ENCODE measurements at regions not wholly inside any gene's neighbourhood (a gene's known extent, or its start where the extent isn't known, plus 50 kb on each side); places are given as distances from the start of the nearest gene placed in this dataset.

DNA sequence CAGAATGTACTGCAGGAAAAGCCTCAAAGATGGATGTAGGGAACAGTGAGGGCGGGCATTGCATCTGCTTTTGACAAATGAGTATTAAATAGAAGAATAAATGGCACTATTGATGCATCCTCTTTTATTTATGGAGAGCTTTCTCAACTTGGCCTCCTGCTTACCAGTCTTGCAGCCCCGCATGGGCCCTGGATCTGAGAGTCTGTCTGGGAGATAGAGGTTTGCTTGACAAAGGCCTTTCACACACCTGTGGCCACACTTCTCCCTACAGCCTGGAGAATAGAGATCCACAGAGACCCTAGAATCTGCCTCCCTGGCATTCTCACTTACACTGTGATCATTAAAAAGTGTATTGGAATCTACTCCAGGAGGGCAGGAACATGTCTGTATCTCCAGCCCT lies 203.8 kb upstream of the CDH4 start:
- CTCF ChIA-PET, result no interaction called here
- POLR2A ChIA-PET, result no interaction called here
- no peaks in the 10 kb centered on the region for H3K27me3 ChIP-seq (ENCODE audit: control insufficient read depth, insufficient read depth, low read length)
- TF ChIP-seq, protein P1, sequence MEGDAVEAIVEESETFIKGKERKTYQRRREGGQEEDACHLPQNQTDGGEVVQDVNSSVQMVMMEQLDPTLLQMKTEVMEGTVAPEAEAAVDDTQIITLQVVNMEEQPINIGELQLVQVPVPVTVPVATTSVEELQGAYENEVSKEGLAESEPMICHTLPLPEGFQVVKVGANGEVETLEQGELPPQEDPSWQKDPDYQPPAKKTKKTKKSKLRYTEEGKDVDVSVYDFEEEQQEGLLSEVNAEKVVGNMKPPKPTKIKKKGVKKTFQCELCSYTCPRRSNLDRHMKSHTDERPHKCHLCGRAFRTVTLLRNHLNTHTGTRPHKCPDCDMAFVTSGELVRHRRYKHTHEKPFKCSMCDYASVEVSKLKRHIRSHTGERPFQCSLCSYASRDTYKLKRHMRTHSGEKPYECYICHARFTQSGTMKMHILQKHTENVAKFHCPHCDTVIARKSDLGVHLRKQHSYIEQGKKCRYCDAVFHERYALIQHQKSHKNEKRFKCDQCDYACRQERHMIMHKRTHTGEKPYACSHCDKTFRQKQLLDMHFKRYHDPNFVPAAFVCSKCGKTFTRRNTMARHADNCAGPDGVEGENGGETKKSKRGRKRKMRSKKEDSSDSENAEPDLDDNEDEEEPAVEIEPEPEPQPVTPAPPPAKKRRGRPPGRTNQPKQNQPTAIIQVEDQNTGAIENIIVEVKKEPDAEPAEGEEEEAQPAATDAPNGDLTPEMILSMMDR (IDR thresholded peaks at IDR 0.05; ENCODE audit: insufficient read depth, low read depth, low read length), result no peak
- H3K4me3 ChIP-seq (ENCODE audit: low read depth, low read length), result no peak overlapping the region
- DNase-seq (ENCODE audit: low read depth), result no peak
- H3K36me3 ChIP-seq (ENCODE audit: control insufficient read depth, insufficient read depth, low read length), result no peaks in the 10 kb centered on the region

DNA sequence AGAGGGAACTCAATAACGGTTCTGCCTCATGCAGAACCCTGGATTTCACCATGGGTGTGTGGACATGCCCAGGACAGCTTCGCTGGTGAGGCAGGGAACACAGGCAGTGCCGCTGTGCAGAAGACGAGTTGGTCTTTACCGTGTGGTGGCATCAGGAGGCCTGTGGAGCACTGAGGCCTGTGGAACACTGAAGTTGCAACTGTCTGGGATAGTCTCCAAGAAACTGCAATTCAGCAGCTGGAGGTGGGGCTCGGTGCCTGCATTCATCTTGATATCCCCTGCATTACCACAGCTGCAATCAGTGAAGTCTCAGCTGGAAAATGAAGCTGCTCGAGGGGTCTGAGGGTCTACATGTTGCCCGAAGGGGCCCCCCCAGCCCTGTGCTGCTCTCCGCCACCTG lies 202.4 kb upstream of the CDH4 start:
- TF ChIP-seq, protein P1 (IDR thresholded peaks at IDR 0.05; ENCODE audit: insufficient read depth, low read depth, low read length), result no peak
- H3K27me3 ChIP-seq (ENCODE audit: control insufficient read depth, insufficient read depth, low read length), result no peaks in the 10 kb centered on the region
- H3K36me3 ChIP-seq (ENCODE audit: control insufficient read depth, insufficient read depth, low read length), result no peaks in the 10 kb centered on the region
- ChIA-PET CTCF (interaction anchor here (0.6 kb wide), 1 partner anchor 704 kb away, joined by 3 read pairs; no protein-coding TSS in a partner anchor), POLR2A (no interaction called here)
- no peak overlapping the region for H3K4me3 ChIP-seq (ENCODE audit: low read depth, low read length)
- DNase-seq (ENCODE audit: low read depth), result no peak

DNA sequence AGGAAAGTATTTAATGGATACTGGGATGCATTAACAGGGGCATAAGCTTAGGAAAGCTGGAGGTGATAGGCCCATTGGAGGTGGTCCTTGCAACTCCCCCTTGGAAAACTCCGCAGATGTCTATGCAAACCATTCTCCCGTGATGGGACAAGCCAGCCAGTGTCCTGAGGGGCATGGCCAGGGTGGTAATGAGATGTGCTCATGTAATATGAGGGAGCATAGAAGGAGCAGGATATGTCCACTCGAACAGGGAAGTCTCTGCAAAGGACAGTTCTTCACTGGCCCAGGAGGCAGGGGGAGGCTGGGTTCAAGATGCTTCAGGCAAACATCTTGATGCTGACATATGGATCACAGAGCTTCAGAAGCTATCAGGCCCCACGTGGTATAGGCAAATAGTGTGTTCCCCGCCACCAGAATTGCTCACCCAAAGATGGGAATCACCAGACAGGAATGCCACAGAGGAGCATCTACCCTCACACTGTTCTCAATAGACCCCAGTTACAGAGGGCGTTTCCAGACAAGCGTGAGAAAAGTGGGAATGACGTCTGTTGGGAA lies 201.6 kb upstream of the CDH4 start:
- CTCF ChIA-PET, result no interaction called here
- no peak for DNase-seq (ENCODE audit: low read depth)
- POLR2A ChIA-PET, result no interaction called here

DNA sequence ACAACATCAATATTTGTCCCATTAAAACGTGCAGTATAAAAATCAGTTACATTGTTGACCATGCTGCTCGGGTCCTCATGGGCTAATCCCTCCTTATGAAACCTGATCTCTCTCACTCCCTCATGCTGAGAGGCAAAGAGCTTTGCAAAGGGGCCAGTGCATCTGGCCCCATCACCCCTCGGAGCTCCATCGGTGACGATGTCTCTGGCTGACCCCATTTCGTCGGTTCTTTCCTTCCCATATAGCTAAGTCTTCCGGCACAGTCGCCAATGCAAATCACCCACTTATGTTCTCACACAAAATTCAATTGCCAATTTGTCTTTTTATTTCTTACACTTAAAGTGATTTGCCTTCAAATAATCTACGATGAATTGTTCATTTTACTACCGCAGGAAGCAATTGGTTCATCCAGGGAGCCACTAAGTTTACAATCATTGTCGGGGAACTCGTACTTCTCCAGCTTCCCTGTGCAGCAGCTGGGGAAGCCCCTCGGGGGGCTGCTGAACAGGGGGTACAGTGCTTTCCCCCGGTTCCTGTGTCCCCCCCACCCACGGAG lies 199.8 kb upstream of the CDH4 start:
- H3K36me3 ChIP-seq (ENCODE audit: control insufficient read depth, insufficient read depth, low read length), result no peaks in the 10 kb centered on the region
- DNase-seq (ENCODE audit: low read depth), result no peak
- TF ChIP-seq, protein P1 (IDR thresholded peaks at IDR 0.05; ENCODE audit: insufficient read depth, low read depth, low read length), result no peak
- H3K27me3 ChIP-seq (ENCODE audit: control insufficient read depth, insufficient read depth, low read length), result no peaks in the 10 kb centered on the region
- CTCF ChIA-PET, result no interaction called here
- no peak overlapping the region for H3K4me3 ChIP-seq (ENCODE audit: low read depth, low read length)
- POLR2A ChIA-PET, result no interaction called here

More for the DNA sequence above, 201.6 kb upstream of the CDH4 start:
- TF ChIP-seq, protein P1 (IDR thresholded peaks at IDR 0.05; ENCODE audit: insufficient read depth, low read depth, low read length), result no peak
- H3K27me3 ChIP-seq (ENCODE audit: control insufficient read depth, insufficient read depth, low read length), result no peaks in the 10 kb centered on the region
- H3K36me3 ChIP-seq (ENCODE audit: control insufficient read depth, insufficient read depth, low read length), result no peaks in the 10 kb centered on the region
- H3K4me3 ChIP-seq (ENCODE audit: low read depth, low read length), result no peak overlapping the region

DNA sequence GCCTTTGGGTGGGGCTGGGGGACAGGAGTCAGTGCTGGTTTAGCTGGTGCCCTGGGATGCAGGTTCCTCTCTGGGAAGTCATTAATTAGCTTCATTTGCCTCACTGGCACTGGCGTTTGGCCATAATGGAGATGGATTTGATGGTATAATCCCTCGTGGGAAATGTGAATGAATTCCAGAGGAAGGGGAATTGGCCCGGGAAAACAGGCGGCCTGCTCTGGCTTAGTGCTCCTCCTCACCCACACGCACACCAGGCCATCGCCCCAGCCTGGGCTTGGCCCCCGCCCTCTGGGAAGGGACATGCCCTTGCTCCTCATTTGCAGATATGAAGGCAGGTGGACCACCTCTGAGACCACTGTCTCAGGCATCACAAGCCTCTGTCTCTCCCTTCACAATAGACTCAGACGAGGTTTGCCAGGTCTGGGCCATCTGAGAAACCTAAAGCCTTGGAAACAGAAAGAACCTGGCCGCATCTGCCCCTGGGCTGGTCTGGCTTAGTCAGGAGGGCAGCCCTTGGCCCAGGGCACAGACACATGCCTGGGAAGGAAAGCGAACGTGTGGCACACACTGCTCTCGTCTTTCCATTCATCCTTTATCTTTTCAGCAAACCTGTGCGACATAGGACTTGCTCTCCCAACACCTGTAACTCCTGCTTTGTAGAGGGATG lies 199.2 kb upstream of the CDH4 start:
- DNase-seq (ENCODE audit: low read depth), result no peak
- H3K27me3 ChIP-seq (ENCODE audit: control insufficient read depth, insufficient read depth, low read length), result no peaks in the 10 kb centered on the region
- H3K36me3 ChIP-seq (ENCODE audit: control insufficient read depth, insufficient read depth, low read length), result no peaks in the 10 kb centered on the region
- TF ChIP-seq, protein P1 (IDR thresholded peaks at IDR 0.05; ENCODE audit: insufficient read depth, low read depth, low read length), result no peak
- POLR2A ChIA-PET, result no interaction called here
- no peak overlapping the region for H3K4me3 ChIP-seq (ENCODE audit: low read depth, low read length)
- CTCF ChIA-PET, result no interaction called here
